K562 (cell line): ENCODE measurements at regions not wholly inside any gene's neighbourhood (a gene's known extent, or its start where the extent isn't known, plus 50 kb on each side); places are given as distances from the start of the nearest gene placed in this dataset.

ENCODE experiments used
- CBX5 ChIP-seq: IDR thresholded peaks from 2 replicates; pipeline ENCODE4 v1.6.1; 2014; ENCODE audit warnings: low read depth, borderline replicate concordance
- SIX5 ChIP-seq, 2 experiments: IDR thresholded peaks; 2 replicates each; pipeline ENCODE4 v1.6.1; 2011; ENCODE audit warnings: low read length in 2 of 2, borderline replicate concordance in 1 of 2, low read depth in 1 of 2, mild to moderate bottlenecking in 1 of 2, moderate library complexity in 1 of 2; ENCODE audit not compliant: insufficient read depth in 1 of 2
- ZNF740 ChIP-seq, 3 experiments: fragments of 200-800 bp in 1 of 3; sonication (Bioruptor generic) in 1 of 3; sonication (generic) in 1 of 3; formaldehyde crosslinking in 1 of 3; IDR thresholded peaks; 2 replicates each; pipeline versions ENCODE4 v1.6.1 to v1.8.0; 2016 to 2022; ENCODE audit warnings: mild to moderate bottlenecking in 2 of 3, missing compliant biosample characterization in 2 of 3, missing genetic modification characterization in 2 of 3, missing genetic modification reagents in 1 of 3

GRCh38 chr7:69177461-69177861, 420.8 kb upstream of the AUTS2 start:
- TF ChIP-seq ZNF740 (CRISPR knock-in tag; IDR thresholded peaks at IDR 0.05) (no peak), ZNF740 (tag; IDR thresholded peaks at IDR 0.05) (no peak), SIX5 (IDR thresholded peaks at IDR 0.05; ENCODE audit: borderline replicate concordance in 1 of 2, insufficient read depth in 1 of 2, low read depth in 1 of 2, low read length in 2 of 2) (no peak), CBX5 (no peak)
